ENCODE measurements at regions not wholly inside any gene's neighbourhood (a gene's known extent, or its start where the extent isn't known, plus 50 kb on each side); places are given as distances from the start of the nearest gene placed in this dataset.

DNA sequence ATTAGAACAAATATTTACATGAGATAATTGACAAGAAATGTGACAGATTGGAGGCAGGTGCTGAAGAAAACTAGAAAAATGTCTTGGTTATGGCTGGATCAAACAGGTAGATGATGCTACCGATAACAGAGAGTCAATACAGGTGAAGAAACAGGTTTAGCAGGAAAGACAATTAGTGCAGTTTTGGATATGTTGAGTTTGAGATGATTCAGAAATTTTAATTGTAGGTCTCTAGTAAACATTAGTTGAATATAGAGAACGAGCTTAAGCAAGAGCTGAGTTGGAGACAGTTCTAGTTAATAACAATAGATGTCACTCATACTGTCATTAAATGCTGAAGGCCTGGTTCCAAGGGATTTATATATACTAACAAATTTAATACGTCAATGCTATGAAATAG is 524.4 kb downstream of the NSUN3 start:
- no peaks in the 10 kb centered on the region for H3K36me3 ChIP-seq (replicated peaks; ENCODE audit: low read depth, low read length)
- H3K79me2 ChIP-seq (ENCODE audit: low read length): no peaks in the 10 kb centered on the region
- H3K9ac ChIP-seq (ENCODE audit: low read length): no peak overlapping the region
- H4K20me1 ChIP-seq (ENCODE audit: insufficient read depth, low read length): no peaks in the 10 kb centered on the region
- H3K27me3 ChIP-seq (ENCODE audit: low read depth, low read length): no peaks in the 10 kb centered on the region
- H3K4me1 ChIP-seq (ENCODE audit: low read length): no peaks in the 10 kb centered on the region
- H3K9me3 ChIP-seq (ENCODE audit: insufficient read depth, low read length): no peaks in the 10 kb centered on the region
- H2AFZ ChIP-seq (ENCODE audit: low read depth, low read length): no peak overlapping the region
- no peak for TF ChIP-seq EZH2phosphoT487 (IDR thresholded peaks at IDR 0.05; ENCODE audit: low read depth)
- TF ChIP-seq, protein P1, sequence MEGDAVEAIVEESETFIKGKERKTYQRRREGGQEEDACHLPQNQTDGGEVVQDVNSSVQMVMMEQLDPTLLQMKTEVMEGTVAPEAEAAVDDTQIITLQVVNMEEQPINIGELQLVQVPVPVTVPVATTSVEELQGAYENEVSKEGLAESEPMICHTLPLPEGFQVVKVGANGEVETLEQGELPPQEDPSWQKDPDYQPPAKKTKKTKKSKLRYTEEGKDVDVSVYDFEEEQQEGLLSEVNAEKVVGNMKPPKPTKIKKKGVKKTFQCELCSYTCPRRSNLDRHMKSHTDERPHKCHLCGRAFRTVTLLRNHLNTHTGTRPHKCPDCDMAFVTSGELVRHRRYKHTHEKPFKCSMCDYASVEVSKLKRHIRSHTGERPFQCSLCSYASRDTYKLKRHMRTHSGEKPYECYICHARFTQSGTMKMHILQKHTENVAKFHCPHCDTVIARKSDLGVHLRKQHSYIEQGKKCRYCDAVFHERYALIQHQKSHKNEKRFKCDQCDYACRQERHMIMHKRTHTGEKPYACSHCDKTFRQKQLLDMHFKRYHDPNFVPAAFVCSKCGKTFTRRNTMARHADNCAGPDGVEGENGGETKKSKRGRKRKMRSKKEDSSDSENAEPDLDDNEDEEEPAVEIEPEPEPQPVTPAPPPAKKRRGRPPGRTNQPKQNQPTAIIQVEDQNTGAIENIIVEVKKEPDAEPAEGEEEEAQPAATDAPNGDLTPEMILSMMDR (IDR thresholded peaks at IDR 0.05; ENCODE audit: low read depth, low read length): no peak
- H3K27ac ChIP-seq (ENCODE audit: low read length): no peak overlapping the region
- no peak overlapping the region for H3K4me3 ChIP-seq (ENCODE audit: low read length)
- no peak overlapping the region for H3K4me2 ChIP-seq (ENCODE audit: low read length)

DNA sequence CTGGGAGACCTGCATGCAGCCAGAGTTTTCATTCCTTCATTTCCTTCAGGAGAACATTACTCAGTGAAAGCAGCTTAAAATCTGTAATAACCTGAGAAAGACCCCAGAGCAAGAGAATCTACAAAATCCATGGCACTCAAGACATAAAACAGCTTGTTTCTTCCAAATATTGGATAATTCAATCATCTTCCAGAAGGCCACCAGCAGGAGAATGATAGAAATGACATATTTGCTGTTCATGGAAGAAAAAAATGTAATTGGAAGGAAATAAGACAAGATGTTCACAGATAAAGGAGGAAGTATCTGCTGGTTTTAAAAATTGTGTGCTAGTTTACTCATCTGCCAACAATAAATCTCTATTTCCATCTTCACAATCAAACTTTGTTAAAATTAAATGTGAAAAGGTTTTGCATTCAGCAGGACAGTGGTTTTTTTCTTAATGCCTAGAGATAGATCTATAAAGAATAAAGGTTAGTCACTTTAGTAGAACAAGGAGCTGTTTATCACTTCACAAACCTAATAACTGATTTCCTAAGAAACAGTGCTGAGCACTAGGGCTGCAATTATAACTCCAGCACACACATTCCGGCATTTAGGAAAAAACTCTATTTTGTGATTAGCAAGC is 530.8 kb downstream of the NSUN3 start:
- no peak overlapping the region for H3K4me3 ChIP-seq (ENCODE audit: low read length)
- H3K36me3 ChIP-seq (replicated peaks; ENCODE audit: low read depth, low read length): no peaks in the 10 kb centered on the region
- no peaks in the 10 kb centered on the region for H3K27me3 ChIP-seq (ENCODE audit: low read depth, low read length)
- H3K79me2 ChIP-seq (ENCODE audit: low read length): no peaks in the 10 kb centered on the region
- H4K20me1 ChIP-seq (ENCODE audit: insufficient read depth, low read length): no peaks in the 10 kb centered on the region
- no peak overlapping the region for H3K27ac ChIP-seq (ENCODE audit: low read length)
- peaks cover 6% of the 10 kb centered on the region for H3K4me1 ChIP-seq (ENCODE audit: low read length)
- H3K9me3 ChIP-seq (ENCODE audit: insufficient read depth, low read length): no peaks in the 10 kb centered on the region
- no peak overlapping the region for H3K9ac ChIP-seq (ENCODE audit: low read length)
- TF ChIP-seq, protein P1 (IDR thresholded peaks at IDR 0.05; ENCODE audit: low read depth, low read length): no peak
- no peak for TF ChIP-seq EZH2phosphoT487 (IDR thresholded peaks at IDR 0.05; ENCODE audit: low read depth)
- no peak overlapping the region for H3K4me2 ChIP-seq (ENCODE audit: low read length)
- 0 out of 2 replicates have a peak overlapping the region, but pooled peaks have one; percentile 25 for H2AFZ ChIP-seq (ENCODE audit: low read depth, low read length)

DNA sequence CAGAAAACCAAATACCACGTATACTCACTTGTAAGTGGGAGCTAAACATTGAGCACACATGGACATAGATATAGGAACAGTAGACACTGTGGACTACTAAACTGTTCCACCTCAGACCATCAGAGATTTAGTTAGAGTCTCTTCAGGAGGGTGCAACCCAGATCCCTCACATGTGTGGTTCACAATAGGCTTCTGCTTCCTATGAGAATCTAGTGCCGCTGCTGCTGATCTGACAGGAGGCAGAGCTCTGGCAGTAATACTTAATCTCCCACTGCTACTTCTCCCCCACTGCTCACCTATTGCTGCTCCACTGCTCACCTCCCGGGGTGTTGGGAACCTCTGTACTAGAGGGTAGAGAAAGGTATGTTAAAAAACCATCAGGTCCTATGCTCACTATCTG is 533.3 kb downstream of the NSUN3 start:
- no peak overlapping the region for H2AFZ ChIP-seq (ENCODE audit: low read depth, low read length)
- peaks cover 6% of the 10 kb centered on the region for H3K4me1 ChIP-seq (ENCODE audit: low read length)
- no peak overlapping the region for H3K4me3 ChIP-seq (ENCODE audit: low read length)
- no peak overlapping the region for H3K27ac ChIP-seq (ENCODE audit: low read length)
- H3K27me3 ChIP-seq (ENCODE audit: low read depth, low read length): no peaks in the 10 kb centered on the region
- no peaks in the 10 kb centered on the region for H3K9me3 ChIP-seq (ENCODE audit: insufficient read depth, low read length)
- TF ChIP-seq EZH2phosphoT487 (IDR thresholded peaks at IDR 0.05; ENCODE audit: low read depth): no peak
- TF ChIP-seq, protein P1 (IDR thresholded peaks at IDR 0.05; ENCODE audit: low read depth, low read length): no peak
- H4K20me1 ChIP-seq (ENCODE audit: insufficient read depth, low read length): no peaks in the 10 kb centered on the region
- H3K9ac ChIP-seq (ENCODE audit: low read length): no peak overlapping the region
- H3K79me2 ChIP-seq (ENCODE audit: low read length): no peaks in the 10 kb centered on the region
- no peak overlapping the region for H3K4me2 ChIP-seq (ENCODE audit: low read length)
- no peaks in the 10 kb centered on the region for H3K36me3 ChIP-seq (replicated peaks; ENCODE audit: low read depth, low read length)

DNA sequence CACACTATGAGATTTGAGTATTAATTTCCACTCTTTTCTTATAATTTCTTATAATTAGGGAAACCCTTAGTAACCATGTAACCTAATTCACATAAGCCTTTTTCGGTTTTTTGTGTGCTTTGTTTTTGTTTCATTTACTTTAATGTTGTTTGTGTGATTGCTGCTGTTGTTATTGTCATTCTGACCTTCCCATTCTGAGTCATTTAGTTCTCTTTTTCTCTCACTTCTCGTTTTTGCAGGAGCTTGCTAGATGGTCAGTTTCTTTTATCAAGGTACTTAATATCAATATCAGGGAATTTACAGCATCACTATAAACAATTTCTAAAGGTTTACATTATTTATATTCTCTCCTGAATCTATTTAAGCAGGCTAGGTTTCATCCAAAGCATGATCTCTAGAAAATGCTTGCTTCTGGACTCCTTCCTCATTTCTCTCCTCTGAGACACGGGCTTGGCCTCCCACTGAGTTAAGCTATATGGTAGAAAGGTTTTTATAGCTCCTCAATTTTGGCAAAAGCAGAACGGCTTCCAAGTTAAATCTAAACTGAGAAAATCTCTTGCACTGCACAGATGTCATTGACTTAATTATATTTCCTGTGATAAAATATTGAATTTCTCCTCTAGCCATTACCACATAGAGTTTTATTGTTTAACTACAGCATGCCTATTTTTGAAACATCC is 534.2 kb downstream of the NSUN3 start:
- Histone ChIP-seq H2AFZ (ENCODE audit: low read depth, low read length) (no peak overlapping the region), H3K4me1 (ENCODE audit: low read length) (peaks cover 6% of the 10 kb centered on the region), H3K79me2 (ENCODE audit: low read length) (no peaks in the 10 kb centered on the region), H3K27me3 (ENCODE audit: low read depth, low read length) (no peaks in the 10 kb centered on the region), H3K27ac (ENCODE audit: low read length) (no peak overlapping the region), H3K9me3 (ENCODE audit: insufficient read depth, low read length) (no peaks in the 10 kb centered on the region), H3K4me2 (ENCODE audit: low read length) (no peak overlapping the region), H4K20me1 (ENCODE audit: insufficient read depth, low read length) (no peaks in the 10 kb centered on the region), H3K9ac (ENCODE audit: low read length) (no peak overlapping the region), H3K4me3 (ENCODE audit: low read length) (no peak overlapping the region), H3K36me3 (replicated peaks; ENCODE audit: low read depth, low read length) (no peaks in the 10 kb centered on the region)
- TF ChIP-seq, protein P1 (IDR thresholded peaks at IDR 0.05; ENCODE audit: low read depth, low read length): no peak
- TF ChIP-seq EZH2phosphoT487 (IDR thresholded peaks at IDR 0.05; ENCODE audit: low read depth): no peak
